Stomach (tissue), 8 donors: ENCODE measurements at regions not wholly inside any gene's neighbourhood (a gene's known extent, or its start where the extent isn't known, plus 50 kb on each side); places are given as distances from the start of the nearest gene placed in this dataset.

Source experiments
- DNase-seq, 2 donors: peaks; one replicate each; pipeline versions ENCODE4 v3.0.0 to v3.0.0-alpha.2; 2013 to 2019
- H3K27ac ChIP-seq, 5 donors: fragments of 200-600 bp in 4 of 5; sonication (generic) in 4 of 5; one replicate each; pipeline ENCODE4 v1.5.1; 2013 to 2019; ENCODE audit warnings: mild to moderate bottlenecking in 1 of 5, moderate library complexity in 1 of 5
- H3K27me3 ChIP-seq, 3 donors: fragments of 200-600 bp; sonication (generic); one replicate each; pipeline ENCODE4 v1.5.1; 2017 to 2019; ENCODE audit warnings: mixed run types in 1 of 3
- H3K36me3 ChIP-seq, 4 donors: fragments of 200-600 bp; sonication (generic); 1 replicate in 3 of 4; 2 replicates in 1 of 4; pipeline ENCODE4 v1.5.1; 2016 to 2019
- H3K4me1 ChIP-seq, 4 donors: fragments of 200-600 bp; sonication (generic); one replicate each; pipeline ENCODE4 v1.5.1; 2016 to 2019
- H3K4me3 ChIP-seq, 4 donors: fragments of 200-600 bp; sonication (generic) in 3 of 4; one replicate each; pipeline ENCODE4 v1.5.1; 2016 to 2019; ENCODE audit warnings: mild to moderate bottlenecking in 1 of 4
- H3K9me3 ChIP-seq, 4 donors: fragments of 200-600 bp; sonication (generic); one replicate each; pipeline ENCODE4 v1.5.1; 2016 to 2019
- EP300 ChIP-seq: sonication (generic); formaldehyde crosslinking; IDR thresholded peaks from one replicate; pipeline ENCODE4 v1.6.1; 2017; ENCODE audit warnings: antibody characterized with exemption
- POLR2A ChIP-seq, 4 donors: fragments of 450-650 bp; IDR thresholded peaks; one replicate each; pipeline ENCODE4 v1.6.1; 2016; ENCODE audit warnings: antibody characterized with exemption in 4 of 4, control low read depth in 2 of 4, mild to moderate bottlenecking in 1 of 4, moderate library complexity in 1 of 4
- POLR2AphosphoS5 ChIP-seq, 3 donors: sonication (generic); formaldehyde crosslinking; IDR thresholded peaks; one replicate each; pipeline ENCODE4 v1.6.1; 2016; ENCODE audit warnings: antibody characterized with exemption in 3 of 3
- WGBS, 5 donors: extraction: QIAGEN DNeasy Blood & Tissue Kit in 3 of 5; methylation state at CpG; one replicate each; pipeline versions ENCODE4 v1.1.5 to v1.1.7; 2013 to 2018; 5-methylcytosine and 5-hydroxymethylcytosine counted together
- intact Hi-C: fragments of 100-400 bp; cut with DNase I; formaldehyde crosslinking; loops from one replicate; pipeline ENCODE4 v1.15.1; 2023; ENCODE audit warnings: low total_unique reads
- TF ChIP-seq, protein P1 (sequence below), 7 experiments: fragments of 450-650 bp in 4 of 7; fragments of 200-600 bp in 3 of 7; sonication (generic) in 3 of 7; IDR thresholded peaks; one replicate each; pipeline ENCODE4 v1.5.1; 2016 to 2019; ENCODE audit warnings: antibody characterized with exemption in 7 of 7, control low read depth in 2 of 7, mild to moderate bottlenecking in 1 of 7
- donor health status: healthy with polysubstance abuse.
- donor health status: Bipolar disorder and iron deficiency.
- donor health status: healthy.

GRCh38 chr4:13918991-13919441 is 291.5 kb upstream of the BOD1L1 start:
- 56 to 79% (median 71%) methylated on average over 7 of the region's 7 CpGs for WGBS, 5 donors
- no peaks in the 10 kb centered on the region for H3K4me1 ChIP-seq
- no peaks in the 10 kb centered on the region for H3K9me3 ChIP-seq
- H3K4me3 ChIP-seq = no peak overlapping the region
- peak in 1 of 2 donors; percentile 32 for DNase-seq
- TF ChIP-seq POLR2AphosphoS5 (IDR thresholded peaks at IDR 0.05) = no peak
- no peak for TF ChIP-seq EP300
- TF ChIP-seq, protein P1, sequence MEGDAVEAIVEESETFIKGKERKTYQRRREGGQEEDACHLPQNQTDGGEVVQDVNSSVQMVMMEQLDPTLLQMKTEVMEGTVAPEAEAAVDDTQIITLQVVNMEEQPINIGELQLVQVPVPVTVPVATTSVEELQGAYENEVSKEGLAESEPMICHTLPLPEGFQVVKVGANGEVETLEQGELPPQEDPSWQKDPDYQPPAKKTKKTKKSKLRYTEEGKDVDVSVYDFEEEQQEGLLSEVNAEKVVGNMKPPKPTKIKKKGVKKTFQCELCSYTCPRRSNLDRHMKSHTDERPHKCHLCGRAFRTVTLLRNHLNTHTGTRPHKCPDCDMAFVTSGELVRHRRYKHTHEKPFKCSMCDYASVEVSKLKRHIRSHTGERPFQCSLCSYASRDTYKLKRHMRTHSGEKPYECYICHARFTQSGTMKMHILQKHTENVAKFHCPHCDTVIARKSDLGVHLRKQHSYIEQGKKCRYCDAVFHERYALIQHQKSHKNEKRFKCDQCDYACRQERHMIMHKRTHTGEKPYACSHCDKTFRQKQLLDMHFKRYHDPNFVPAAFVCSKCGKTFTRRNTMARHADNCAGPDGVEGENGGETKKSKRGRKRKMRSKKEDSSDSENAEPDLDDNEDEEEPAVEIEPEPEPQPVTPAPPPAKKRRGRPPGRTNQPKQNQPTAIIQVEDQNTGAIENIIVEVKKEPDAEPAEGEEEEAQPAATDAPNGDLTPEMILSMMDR (IDR thresholded peaks at IDR 0.05) = no peak
- no peak for TF ChIP-seq POLR2A (IDR thresholded peaks at IDR 0.05)
- no peaks in the 10 kb centered on the region for H3K27me3 ChIP-seq
- no peaks in the 10 kb centered on the region for H3K36me3 ChIP-seq
- intact Hi-C loops = no loop called here
- no peak overlapping the region for H3K27ac ChIP-seq

DNA sequence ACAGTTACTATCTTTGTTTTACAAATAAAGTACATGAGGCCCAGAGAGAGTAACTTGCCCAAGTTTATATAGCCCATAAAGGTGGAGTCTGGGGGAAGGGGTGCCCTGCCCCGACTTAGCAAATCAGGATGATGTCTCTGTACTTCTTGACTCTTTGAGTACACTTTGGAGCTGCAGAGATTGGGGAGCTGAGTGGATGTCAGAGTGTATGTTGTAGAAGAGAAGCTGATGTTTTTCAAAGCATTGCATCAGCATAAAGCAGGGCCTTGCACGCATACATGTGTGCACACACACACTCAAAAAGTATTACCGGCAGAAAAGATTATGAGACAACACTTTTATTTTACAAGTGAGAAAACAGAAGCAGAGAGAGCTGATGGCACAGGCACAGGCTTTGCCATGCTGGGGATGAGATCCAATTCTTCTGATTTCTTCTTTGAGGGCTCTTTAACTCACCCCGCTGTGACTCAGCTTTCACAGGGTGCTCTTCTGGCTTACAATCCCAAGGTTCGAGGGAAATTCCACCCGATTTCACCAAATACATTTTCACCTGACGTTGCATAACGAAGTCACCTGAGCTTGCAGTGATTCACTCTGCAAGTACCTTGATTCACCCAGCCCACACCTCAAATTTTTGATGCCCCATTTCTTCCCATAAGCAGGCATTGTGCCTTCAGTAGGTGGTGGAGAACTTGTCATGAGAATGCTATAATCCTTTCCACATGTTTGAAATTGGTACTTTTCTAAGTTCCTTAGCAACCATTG is 292.8 kb upstream of the BOD1L1 start:
- no peaks in the 10 kb centered on the region for H3K9me3 ChIP-seq
- no peaks in the 10 kb centered on the region for H3K4me1 ChIP-seq
- no peak overlapping the region for H3K27ac ChIP-seq
- no peak overlapping the region for H3K4me3 ChIP-seq
- H3K36me3 ChIP-seq = no peaks in the 10 kb centered on the region
- no peak for TF ChIP-seq POLR2AphosphoS5 (IDR thresholded peaks at IDR 0.05)
- no peak for TF ChIP-seq EP300
- WGBS, 5 donors = 81 to 89% (median 83%) methylated on average over 8 of the region's 8 CpGs
- no peaks in the 10 kb centered on the region for H3K27me3 ChIP-seq
- no peak for DNase-seq
- intact Hi-C loops = no loop called here

DNA sequence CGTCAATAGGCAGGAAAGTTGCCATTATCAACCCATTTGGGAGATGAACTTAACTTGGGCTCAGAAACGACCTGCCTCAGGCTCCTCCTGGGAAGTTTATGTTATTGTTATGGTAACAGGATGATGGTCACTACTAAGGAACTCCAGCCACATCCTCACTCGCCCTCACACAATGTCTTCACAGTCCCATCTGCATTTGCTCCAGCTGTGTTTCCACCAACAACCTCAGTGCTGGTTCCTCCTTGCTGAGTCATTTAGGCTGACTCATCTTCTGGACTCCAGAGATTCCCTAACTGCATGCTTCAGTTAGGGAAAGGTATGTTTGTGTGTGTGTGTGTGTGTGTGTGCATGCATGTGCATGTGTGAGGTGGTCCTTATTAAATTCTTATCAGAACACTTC is 293.4 kb upstream of the BOD1L1 start:
- Histone ChIP-seq H3K9me3 (no peaks in the 10 kb centered on the region), H3K27ac (no peak overlapping the region), H3K36me3 (no peaks in the 10 kb centered on the region), H3K4me3 (no peak overlapping the region), H3K27me3 (no peaks in the 10 kb centered on the region), H3K4me1 (no peaks in the 10 kb centered on the region)
- TF ChIP-seq EP300 (no peak), POLR2AphosphoS5 (IDR thresholded peaks at IDR 0.05) (peak in 1 of 3 donors; percentile 28), POLR2A (IDR thresholded peaks at IDR 0.05) (no peak)
- 40 to 64% (median 47%) methylated on average over 3 of the region's 3 CpGs for WGBS, 5 donors
- intact Hi-C loops = no loop called here
- DNase-seq = peak in 1 of 2 donors; percentile 44

DNA sequence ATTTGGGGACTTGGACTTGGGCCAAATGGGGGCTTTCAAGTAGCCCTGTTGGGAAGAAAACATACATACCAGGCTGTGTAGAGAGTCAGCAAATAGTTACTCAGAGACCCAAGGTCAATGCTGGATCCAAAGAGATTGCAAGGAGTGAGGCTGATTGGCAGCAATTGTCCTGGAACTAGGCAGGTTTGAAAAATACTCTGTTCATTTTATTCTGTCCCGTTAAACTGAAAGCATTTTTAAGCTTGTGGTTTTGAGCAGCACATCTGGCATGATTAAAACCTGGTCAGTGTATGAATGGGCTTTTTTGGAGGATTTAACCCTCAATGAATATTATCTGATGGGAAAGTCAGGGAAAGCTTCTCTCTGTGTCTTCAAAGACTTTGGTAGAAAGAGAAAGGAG is 294.3 kb upstream of the BOD1L1 start:
- DNase-seq = no peak
- Histone ChIP-seq H3K27ac (no peak overlapping the region), H3K4me1 (no peaks in the 10 kb centered on the region), H3K36me3 (no peaks in the 10 kb centered on the region), H3K27me3 (no peaks in the 10 kb centered on the region), H3K4me3 (no peak overlapping the region), H3K9me3 (no peaks in the 10 kb centered on the region)
- TF ChIP-seq, protein P1 (IDR thresholded peaks at IDR 0.05) = no peak
- no peak for TF ChIP-seq POLR2A (IDR thresholded peaks at IDR 0.05)
- no peak for TF ChIP-seq EP300
- intact Hi-C loops = no loop called here
- 29 to 43% (median 35%) methylated on average over 1 of the region's 1 CpG for WGBS, 5 donors

- intact Hi-C loops = no loop called here
- 81 to 90% (median 87%) methylated on average over 2 of the region's 2 CpGs for WGBS, 5 donors
- Histone ChIP-seq H3K36me3 (no peaks in the 10 kb centered on the region), H3K4me3 (no peak overlapping the region), H3K4me1 (no peaks in the 10 kb centered on the region), H3K27me3 (no peaks in the 10 kb centered on the region), H3K9me3 (no peaks in the 10 kb centered on the region), H3K27ac (no peak overlapping the region)
- DNase-seq = no peak
- TF ChIP-seq EP300 = no peak
Measured at GRCh38 chr4:13922459-13922858, 294.9 kb upstream of the BOD1L1 start.
